Kasumi-1 (cell line): ENCODE measurements at regions not wholly inside any gene's neighbourhood (a gene's known extent, or its start where the extent isn't known, plus 50 kb on each side); places are given as distances from the start of the nearest gene placed in this dataset.

Source experiments
- DNase-seq, 2 experiments: peaks; one replicate each; lab custom pipeline; 2025; lab: John Stamatoyannopoulos, UW

DNA sequence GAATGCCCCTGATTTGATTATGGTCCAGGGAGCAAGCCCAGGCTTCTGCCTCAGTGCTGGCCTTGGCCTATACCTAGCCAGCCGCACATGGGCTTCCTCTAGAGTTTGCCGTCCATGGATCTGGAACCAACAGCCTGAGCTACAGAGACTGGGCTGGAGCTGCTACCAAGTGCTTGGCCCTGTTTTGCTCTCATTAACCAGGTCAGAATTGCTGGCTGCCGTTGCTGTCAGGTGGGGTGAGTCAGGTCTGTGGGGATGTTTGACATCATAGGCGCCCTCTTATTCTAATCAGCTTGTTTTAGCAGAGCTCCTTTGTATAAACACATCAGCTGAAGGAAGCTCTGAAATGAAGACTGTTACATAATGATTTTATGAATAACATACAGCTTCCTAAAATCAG lies 83.1 kb upstream of the PHACTR2 start:
- DNase-seq = no peak

DNA sequence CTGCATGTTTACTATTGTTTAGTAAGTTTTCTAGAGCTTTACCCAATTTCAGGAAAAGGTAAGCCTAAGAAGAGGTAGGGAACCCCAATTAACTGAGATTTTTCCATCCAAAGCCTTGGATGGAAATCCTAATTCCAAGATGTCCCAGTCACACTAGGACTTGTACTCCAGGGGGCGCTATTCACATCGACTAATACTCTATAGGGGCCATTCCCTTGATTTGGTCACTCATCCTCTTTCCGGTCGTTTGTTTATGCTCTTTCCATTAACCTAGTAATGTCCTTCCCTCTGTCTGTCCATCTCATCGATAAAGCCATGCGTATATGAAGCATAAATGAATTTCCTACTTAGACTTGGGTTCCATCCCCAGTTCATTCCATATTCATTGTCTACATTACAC lies 80.8 kb upstream of the FUCA2 start:
- DNase-seq = no peak

DNA sequence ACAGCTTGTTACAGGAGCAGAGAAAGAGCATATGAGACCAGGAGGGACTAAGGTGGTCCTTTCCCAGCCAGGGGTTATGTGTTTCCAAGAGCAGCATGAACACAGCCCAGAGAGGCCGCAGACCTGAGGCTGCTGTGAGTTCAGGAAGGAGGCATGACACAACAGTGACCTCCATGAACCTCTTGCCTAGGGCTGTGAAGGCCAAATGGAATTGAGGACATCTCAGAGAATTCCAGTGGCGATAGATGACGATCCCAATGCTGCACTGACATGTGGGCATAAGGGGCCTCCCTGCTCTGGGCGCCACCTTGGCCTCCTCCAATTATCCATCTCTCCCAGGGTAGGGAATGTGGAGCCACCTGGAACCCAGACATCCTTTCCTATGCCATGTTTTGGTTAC lies 79.9 kb upstream of the FUCA2 start:
- DNase-seq = no peak

DNA sequence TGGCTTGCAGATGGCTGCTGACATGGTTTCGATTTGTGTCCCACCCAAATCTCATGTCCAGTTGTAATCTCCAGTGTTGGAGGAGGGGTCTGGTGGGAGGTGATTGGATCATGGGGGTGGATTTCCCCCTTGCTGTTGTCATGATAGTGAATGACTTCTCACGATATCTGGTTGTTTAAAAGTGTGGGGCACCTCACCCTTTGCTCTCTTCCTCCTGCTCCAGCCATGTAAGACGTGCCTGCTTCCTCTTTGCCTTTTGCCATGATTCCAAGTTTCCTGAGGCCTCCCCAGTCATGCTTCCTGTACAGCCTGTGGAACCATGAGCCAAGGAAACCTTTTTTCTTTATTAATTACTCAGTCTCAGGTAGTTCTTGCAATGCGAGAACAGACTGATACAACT lies 77.6 kb upstream of the FUCA2 start:
- DNase-seq = no peak

DNA sequence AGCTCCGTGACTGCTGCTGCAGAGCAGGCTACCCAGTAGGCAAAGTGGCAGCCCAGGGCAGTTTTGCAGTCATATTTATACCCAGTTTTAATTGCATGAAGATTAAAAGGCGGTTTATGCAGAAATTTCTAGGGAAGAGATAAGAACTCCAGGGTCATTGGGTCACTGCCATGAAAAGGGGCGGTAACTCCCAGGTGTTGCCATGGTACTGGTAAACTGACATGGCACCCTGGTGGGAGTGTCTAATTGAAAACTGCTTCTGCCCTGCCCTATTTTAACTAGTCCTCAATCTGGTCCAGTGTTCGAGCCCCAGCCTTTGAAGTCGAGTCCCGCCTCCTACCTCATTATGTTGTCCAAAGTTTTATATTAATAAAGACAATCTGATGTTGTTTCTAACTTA lies 75.0 kb upstream of the FUCA2 start:
- DNase-seq = no peak

DNA sequence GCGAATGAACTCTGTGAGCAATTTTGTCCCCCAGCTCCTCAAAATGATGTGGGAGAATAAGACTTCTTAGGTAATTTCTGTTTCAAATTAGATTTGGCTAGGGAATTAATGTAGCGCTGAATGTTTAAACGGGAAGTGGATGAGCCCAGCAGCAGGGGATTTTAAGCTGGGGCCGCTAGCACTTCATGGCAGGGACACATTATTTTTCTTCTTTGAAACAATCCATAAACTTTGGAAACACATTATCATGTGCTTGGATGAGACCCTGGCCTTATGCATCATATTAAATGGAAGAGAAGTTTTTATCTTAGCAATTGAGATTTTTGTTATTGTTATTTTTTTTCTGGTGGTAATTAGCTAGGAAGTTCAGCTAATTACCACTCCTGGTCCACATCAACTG lies 74.2 kb upstream of the FUCA2 start:
- DNase-seq = no peak

DNA sequence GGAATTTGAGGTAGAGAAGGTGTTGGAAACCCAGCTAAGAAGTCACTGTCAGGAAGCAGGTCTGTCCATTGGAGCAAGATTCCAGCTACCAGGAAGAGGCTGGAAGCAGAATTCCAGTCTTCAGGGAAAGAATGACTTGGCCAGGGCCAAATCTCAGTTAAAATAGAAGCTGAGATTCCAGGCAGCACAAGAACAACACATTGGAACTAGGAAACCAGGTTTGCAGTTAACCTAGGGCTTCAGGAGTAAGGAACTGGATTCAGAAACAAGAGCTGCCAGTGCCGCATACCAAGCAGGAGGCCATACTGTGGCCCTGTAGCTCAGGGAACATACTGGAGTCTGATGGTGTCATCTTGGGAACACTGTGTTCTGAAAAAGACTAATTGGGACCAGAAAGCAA lies 73.7 kb upstream of the FUCA2 start:
- no peak for DNase-seq

DNA sequence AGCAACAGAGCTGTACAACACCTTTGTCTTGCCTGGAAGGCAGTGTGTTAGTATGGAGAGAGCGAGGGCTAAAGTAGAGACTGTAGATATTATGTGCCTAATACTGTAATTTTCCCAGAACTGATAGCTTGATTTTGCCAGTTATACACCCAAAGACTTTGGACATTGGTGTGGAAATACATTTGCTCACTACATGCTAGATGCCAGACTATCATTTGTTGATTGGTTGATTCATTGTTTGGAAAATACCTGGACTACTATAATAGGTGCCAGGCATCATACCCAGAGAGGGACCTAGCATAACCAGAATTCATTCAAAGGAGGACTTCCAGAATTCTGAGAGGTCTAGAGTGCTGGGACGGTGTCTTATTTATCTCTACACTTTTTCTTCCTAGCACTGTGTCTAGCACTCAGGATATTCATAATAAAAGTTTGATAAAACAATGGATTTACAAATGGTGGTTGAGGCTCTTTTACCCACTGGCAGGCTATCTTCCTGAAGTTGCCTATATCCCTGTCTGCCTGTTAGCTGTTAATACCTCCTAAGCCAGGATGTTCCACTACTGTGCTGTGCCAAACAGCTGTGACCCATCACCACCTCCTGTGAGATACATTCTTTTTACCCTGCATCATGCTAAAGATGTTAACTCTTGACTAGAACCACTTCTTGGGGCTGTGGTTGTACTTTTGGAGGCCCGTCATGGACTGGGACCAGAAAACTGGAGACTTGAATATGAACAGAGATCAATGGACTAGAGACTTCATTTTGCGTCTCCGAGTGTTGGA lies 72.2 kb upstream of the FUCA2 start:
- no peak for DNase-seq

DNA sequence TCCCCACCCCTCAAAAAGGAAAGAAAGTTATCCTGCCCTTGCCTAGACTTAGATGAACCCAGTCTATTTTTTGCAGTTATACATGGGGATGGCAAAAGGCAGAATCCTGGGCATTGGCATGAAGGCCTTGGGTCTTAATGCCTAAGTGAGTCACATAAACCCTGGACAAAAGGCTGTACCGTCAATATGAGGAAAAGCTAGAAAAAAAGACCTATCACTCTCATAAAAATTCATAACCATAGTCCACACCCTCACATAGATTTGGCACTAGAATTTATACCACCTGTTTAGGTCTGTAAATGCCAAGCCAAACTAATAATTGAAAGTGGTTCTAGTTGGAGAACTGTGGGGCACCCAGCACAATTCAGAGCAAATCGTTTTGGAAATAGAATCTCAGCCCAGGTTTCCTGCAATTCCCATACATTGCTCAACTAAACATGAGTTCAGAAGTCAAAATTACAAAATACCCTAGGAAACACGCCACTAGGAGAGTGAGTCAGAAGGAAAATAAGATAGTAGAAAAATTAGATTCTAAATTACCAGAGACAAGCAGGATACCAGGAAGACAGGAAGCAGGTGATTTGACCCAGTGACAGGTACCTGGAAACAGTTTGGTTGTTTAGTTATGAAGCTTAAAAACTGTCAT lies 70.4 kb upstream of the FUCA2 start:
- no peak for DNase-seq

DNA sequence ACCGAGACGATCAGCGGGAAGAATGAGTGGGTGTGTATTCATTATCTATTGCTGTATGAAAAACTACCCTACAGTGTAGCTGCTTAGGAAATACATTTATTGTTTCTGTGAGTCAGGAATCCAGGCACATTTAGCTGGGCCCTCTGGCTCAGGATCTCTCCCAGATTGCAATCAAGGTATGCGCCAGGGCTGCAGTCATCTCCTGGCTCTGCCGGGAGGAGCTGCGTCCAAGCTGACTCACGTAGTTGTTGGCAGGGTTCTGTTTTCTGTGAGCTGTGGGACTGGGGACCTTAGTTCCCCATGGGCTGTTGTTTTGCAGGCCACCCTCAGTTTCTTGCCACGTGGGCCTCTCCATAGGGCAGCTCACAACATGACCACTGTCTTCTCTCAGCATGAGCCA lies 68.2 kb upstream of the FUCA2 start:
- DNase-seq = no peak

DNA sequence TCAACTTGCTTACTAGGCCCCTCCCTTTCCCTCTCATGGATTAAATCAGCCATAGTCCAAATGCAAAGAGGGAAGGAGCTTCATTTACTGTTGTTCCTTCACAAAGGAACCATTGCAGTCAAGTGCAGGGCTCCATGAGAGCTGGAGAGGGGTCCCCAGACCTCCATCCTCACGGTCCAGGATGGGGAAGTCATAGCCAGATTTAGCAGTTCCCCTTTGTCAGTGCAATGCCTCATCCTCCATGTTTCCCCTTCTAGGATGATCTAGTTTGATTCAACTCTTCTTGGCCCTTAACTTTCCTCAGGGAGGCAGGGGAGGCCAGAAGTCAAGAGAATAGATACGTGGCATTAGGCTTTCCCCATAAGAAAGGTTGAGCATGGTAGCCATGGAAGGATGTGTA lies 66.5 kb upstream of the FUCA2 start:
- DNase-seq = no peak

DNA sequence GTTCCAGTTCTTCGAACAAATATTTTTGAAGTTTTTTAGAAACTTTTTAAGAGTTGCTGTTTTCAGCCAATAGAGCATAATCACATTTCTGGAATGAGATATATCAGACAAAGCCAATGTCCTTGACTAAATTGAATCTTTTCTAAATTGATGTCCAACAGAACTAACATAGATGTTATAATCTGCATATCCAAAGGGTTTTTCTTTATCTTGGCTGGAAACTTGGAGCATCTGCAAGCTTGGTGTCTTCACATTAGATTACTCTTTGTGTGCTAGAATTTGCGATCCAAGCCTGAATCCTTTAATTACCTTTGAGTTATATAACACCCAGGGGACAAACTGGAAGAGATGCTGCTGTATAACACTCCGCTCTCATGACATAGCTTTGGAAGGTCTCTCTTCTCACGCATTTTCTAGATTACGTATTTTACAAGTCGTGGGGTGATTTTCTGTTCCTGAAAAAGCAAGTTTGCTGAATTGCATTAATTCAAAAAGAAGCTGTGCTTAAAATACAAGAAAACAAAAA lies 64.4 kb upstream of the FUCA2 start:
- DNase-seq = no peak

DNA sequence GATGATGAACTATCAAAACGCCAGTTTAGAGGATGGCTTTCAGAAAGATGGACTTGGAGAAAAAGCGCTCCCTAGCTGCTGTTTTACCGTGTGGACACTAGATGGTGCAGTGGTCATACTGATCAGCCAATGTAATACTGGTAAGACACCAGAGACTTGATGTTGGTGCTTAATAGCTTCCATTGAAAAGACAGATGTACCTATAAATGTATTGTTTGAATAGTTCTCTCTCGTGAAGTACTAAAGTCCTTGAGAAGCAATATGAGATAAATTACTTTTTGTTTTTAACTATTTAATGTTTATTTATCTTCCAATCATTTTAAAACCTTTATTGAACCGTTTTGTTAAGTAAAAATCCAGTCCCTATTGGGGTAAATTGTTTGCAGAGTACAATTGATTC lies 63.9 kb upstream of the FUCA2 start:
- peak; percentile 87 to 88 for DNase-seq

DNA sequence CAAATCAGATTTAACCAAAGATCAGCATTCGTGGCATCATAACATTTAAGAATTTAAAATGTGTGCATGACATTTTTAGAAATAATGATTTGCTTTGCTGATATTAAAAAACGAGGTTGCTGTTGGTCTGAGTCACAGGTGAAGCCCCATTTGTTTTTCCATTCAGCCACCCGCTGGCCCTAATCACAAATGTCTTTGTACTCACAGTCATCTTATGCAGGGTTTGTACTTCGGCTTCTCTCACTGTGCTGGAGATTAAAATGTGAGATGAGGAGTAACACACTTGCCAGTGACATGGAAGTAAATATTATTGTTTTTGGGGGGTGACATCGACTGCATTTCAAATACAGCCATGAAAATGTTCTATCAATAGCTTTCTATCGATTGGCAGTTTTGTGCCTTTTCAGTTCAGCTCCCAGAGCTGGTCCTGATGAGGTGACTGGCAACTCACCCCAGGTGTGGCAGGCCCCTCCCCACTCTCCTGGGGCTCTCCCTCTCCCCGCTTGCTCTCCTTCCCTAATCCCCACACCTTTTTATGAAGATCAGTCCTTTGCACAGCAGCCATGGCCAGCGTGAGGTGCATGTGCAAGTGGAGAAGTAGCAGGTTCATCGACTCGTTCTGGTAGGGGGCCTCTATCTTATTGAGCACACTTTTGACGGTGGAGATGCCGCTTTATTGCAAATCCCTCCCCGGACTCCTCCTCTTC lies 58.8 kb upstream of the FUCA2 start:
- no peak for DNase-seq

DNA sequence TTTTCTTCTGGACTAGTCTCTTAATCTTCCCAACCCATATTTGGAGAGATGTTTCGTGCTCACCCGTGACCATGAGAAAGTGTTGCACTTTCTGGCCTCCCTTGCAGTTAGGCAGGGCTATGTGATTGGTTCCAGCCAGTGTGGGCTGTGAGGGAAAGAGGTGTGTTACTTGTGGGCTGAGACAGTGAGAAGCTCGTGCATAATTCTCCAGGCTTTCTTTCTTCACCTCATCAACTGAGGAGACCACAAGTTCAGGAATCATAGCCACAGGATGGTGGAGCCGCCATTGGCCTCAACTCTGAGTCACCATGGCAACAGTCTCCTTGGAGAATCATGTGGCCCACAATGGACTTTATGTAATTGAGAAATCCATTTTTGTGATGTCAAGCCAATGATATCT lies 57.5 kb upstream of the FUCA2 start:
- no peak for DNase-seq

DNA sequence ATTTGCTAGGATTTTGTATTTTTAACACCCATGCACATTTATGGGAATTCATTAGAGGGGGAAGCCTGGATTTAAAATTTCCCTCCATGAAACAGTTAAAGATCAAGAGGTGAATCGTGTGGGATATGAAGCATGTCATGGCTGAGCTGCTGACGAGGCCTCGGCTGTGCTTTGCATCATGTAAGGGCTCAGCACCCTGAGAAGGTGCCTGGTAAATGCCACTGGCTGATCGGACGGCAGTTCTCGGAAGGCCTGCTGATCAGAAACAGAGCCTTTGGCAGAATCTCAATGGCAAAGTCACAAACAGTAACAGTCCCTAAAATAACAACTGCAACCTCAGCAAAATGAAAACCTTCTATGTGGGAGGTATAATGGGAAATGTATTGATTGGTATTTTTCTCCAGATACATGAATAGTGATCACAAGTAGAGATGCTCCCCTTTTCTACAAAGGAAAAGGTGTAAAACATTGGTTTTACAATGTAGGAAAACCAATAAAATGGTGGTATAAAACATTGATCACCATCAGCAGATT lies 53.0 kb upstream of the FUCA2 start:
- no peak for DNase-seq

DNA sequence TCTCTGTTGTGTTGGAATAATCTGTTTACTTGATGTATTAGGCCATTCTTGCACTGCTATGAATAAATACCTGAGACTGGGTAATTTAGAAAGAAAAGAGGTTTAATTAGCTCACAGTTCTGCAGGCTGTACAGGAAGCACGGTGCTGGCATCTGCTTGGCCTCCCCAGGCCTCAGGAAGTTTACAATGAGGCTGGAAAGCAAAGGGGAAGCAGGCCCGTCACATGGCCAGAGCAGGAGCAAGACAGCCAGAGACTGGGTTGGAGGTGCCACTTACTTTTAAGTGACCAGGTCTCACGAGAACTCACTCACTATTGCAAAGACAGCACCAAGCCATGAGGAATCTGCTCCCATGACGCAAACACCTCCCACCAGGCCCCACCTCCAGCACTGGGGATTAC lies 50.6 kb upstream of the FUCA2 start:
- peak; percentile 16 to 33 for DNase-seq
